LNCaP clone FGC (cell line): ENCODE measurements at regions not wholly inside any gene's neighbourhood (a gene's known extent, or its start where the extent isn't known, plus 50 kb on each side); places are given as distances from the start of the nearest gene placed in this dataset.

Source experiments
- DNase-seq: peaks from one replicate; pipeline ENCODE4 v3.0.0-alpha.2; 2011; ENCODE audit warnings: low read depth
- H3K4me3 ChIP-seq: 2 replicates; pipeline ENCODE4 v1.5.1; 2011; ENCODE audit warnings: mild to moderate bottlenecking, low read depth, low read length, control low read depth
- CTCF ChIP-seq: IDR thresholded peaks from 2 replicates; pipeline ENCODE4 v1.5.1; 2012; ENCODE audit warnings: mild to moderate bottlenecking; ENCODE audit not compliant: control insufficient read depth, insufficient read depth; ENCODE audit errors: extremely low read depth

GRCh38 chr18:78402440-78402839 is 577.2 kb upstream of the SALL3 start:
- no peak overlapping the region for H3K4me3 ChIP-seq
- TF ChIP-seq CTCF = no peak
- no peak for DNase-seq

GRCh38 chr18:78402966-78403365 is 576.7 kb upstream of the SALL3 start:
- DNase-seq = no peak
- no peak overlapping the region for H3K4me3 ChIP-seq
- no peak for TF ChIP-seq CTCF

- no peak overlapping the region for H3K4me3 ChIP-seq
- TF ChIP-seq CTCF = no peak
- DNase-seq = no peak
These were observed 576.2 kb upstream of the SALL3 start for GRCh38 chr18:78403371-78403770.

GRCh38 chr18:78405763-78406162 is 573.9 kb upstream of the SALL3 start:
- TF ChIP-seq CTCF = no peak
- no peak overlapping the region for H3K4me3 ChIP-seq
- no peak for DNase-seq

GRCh38 chr18:78406743-78407465 is 572.7 kb upstream of the SALL3 start:
- DNase-seq = peak; percentile 27
- no peak for TF ChIP-seq CTCF
- H3K4me3 ChIP-seq = no peak overlapping the region

- no peak overlapping the region; the same call in 1 of the 2 replicates for H3K4me3 ChIP-seq
- no peak for TF ChIP-seq CTCF
- peak; percentile 15 for DNase-seq
These were observed 572.2 kb upstream of the SALL3 start for GRCh38 chr18:78407466-78407844.

- TF ChIP-seq CTCF = no peak
- no peak overlapping the region for H3K4me3 ChIP-seq
- no peak for DNase-seq
These were observed 571.0 kb upstream of the SALL3 start for GRCh38 chr18:78408623-78409022.
